Naive thymus-derived CD4-positive, alpha-beta T cell (primary cell): ENCODE measurements at regions not wholly inside any gene's neighbourhood (a gene's known extent, or its start where the extent isn't known, plus 50 kb on each side); places are given as distances from the start of the nearest gene placed in this dataset.
"Not testable (repeated sequence)": the region's sequence is repeated elsewhere in the genome, so short reads cannot be mapped to it uniquely, and the experiment has no call there.

Source experiments
- ATAC-seq: fragments of 150-1000 bp; cut with Tn5 transposase; 2 replicates; pipeline ENCODE4 v1.10.0; 2021; ENCODE audit warnings: mild to moderate bottlenecking, moderate library complexity
- CTCF ChIA-PET: fragments of 350-600 bp; sonication (Branson Sonifier 250); formaldehyde crosslinking; loops from one replicate; lab custom pipeline; 2021; ENCODE audit warnings: antibody characterized with exemption; lab: Charles Lee
- POLR2A ChIA-PET: fragments of 350-600 bp; sonication (Branson Sonifier 250); formaldehyde crosslinking; loops from one replicate; lab custom pipeline; 2021; ENCODE audit warnings: antibody characterized with exemption, inconsistent platforms; lab: Charles Lee
- DNase-seq, 9 donors: peaks; one replicate each; pipeline versions ENCODE4 v3.0.0 to v3.0.0-alpha.2; 2020 to 2022; ENCODE audit warnings: mixed read lengths in 1 of 9
- H3K27ac ChIP-seq: one replicate; pipeline ENCODE4 v1.7.0; 2013; ENCODE audit warnings: mild to moderate bottlenecking, low read depth, low read length, moderate library complexity
- H3K27me3 ChIP-seq, 2 donors: one replicate each; pipeline ENCODE4 v1.7.0; 2013; ENCODE audit warnings: low read length in 2 of 2, mild to moderate bottlenecking in 2 of 2, moderate library complexity in 2 of 2; ENCODE audit not compliant: control insufficient read depth in 2 of 2, insufficient read depth in 2 of 2
- H3K36me3 ChIP-seq, 3 experiments: 1 replicate in 2 of 3; 2 replicates in 1 of 3; pipeline ENCODE4 v1.7.0; 2013; ENCODE audit warnings: low read length in 3 of 3, mild to moderate bottlenecking in 3 of 3, moderate library complexity in 1 of 3; ENCODE audit not compliant: insufficient read depth in 3 of 3, control insufficient read depth in 2 of 3
- H3K4me1 ChIP-seq, 2 donors: one replicate each; pipeline ENCODE4 v1.7.0; 2013; ENCODE audit warnings: low read length in 2 of 2, mild to moderate bottlenecking in 2 of 2, moderate library complexity in 1 of 2; ENCODE audit not compliant: control insufficient read depth in 2 of 2, insufficient read depth in 2 of 2
- H3K4me3 ChIP-seq: 2 replicates; pipeline ENCODE4 v1.7.0; 2013; ENCODE audit warnings: mild to moderate bottlenecking, low read length
- H3K9me3 ChIP-seq, 3 experiments: 1 replicate in 2 of 3; 2 replicates in 1 of 3; pipeline ENCODE4 v1.7.0; 2013; ENCODE audit warnings: low read length in 3 of 3; ENCODE audit not compliant: control insufficient read depth in 2 of 3
- H3K27ac Mint-ChIP-seq, 9 donors: one replicate each; pipeline ENCODE4 v1.8.0; 2020 to 2022; ENCODE audit warnings: mixed read lengths in 9 of 9, mild to moderate bottlenecking in 8 of 9, moderate library complexity in 5 of 9, inconsistent platforms in 2 of 9
- H3K27me3 Mint-ChIP-seq, 5 donors: one replicate each; pipeline ENCODE4 v1.8.0; 2021 to 2022; ENCODE audit warnings: mixed read lengths in 5 of 5, mild to moderate bottlenecking in 1 of 5
- H3K36me3 Mint-ChIP-seq, 5 donors: one replicate each; pipeline ENCODE4 v1.8.0; 2020 to 2022; ENCODE audit warnings: mixed read lengths in 5 of 5, mild to moderate bottlenecking in 3 of 5, inconsistent platforms in 1 of 5
- H3K4me1 Mint-ChIP-seq, 7 donors: one replicate each; pipeline ENCODE4 v1.8.0; 2020 to 2022; ENCODE audit warnings: mixed read lengths in 7 of 7, mild to moderate bottlenecking in 3 of 7, inconsistent platforms in 1 of 7
- H3K4me3 Mint-ChIP-seq, 10 donors: one replicate each; pipeline ENCODE4 v1.8.0; 2020 to 2022; ENCODE audit warnings: mild to moderate bottlenecking in 10 of 10, mixed read lengths in 10 of 10, moderate library complexity in 6 of 10, inconsistent platforms in 2 of 10
- H3K9me3 Mint-ChIP-seq, 11 donors: one replicate each; pipeline ENCODE4 v1.8.0; 2020 to 2022; ENCODE audit warnings: mixed read lengths in 11 of 11, mild to moderate bottlenecking in 4 of 11, inconsistent platforms in 1 of 11, moderate library complexity in 1 of 11
- intact Hi-C, 2 donors: fragments of 100-400 bp; cut with micrococcal nuclease; formaldehyde crosslinking; loops; one replicate each; pipeline ENCODE4 v1.15.1; 2023

GRCh38 chr10:71099731-71100361, 112.5 kb upstream of the UNC5B start:
- no peaks in the 10 kb centered on the region for H3K27me3 ChIP-seq
- H3K4me1 Mint-ChIP-seq: peaks cover 0 to 2% (median 0%) of the 10 kb centered on the region in 7 donors
- H3K36me3 ChIP-seq: no peaks in the 10 kb centered on the region
- peaks cover 15 to 41% (median 26%) of the 10 kb centered on the region in 5 donors for H3K27me3 Mint-ChIP-seq
- peaks cover 0 to 1% (median 0%) of the 10 kb centered on the region in 11 donors for H3K9me3 Mint-ChIP-seq
- no peak overlapping the region for H3K27ac Mint-ChIP-seq
- ATAC-seq: no peak
- intact Hi-C loops: no loop called here
- H3K4me3 Mint-ChIP-seq: no peak overlapping the region
- no peaks in the 10 kb centered on the region for H3K9me3 ChIP-seq
- ChIA-PET CTCF (no interaction called here), POLR2A (no interaction called here)
- DNase-seq: no peak
- no peak overlapping the region for H3K4me3 ChIP-seq
- H3K36me3 Mint-ChIP-seq: no peaks in the 10 kb centered on the region
- no peak overlapping the region for H3K27ac ChIP-seq
- H3K4me1 ChIP-seq: no peaks in the 10 kb centered on the region

- no peak for DNase-seq
- ATAC-seq: no peak
- H3K27me3 ChIP-seq: no peaks in the 10 kb centered on the region
- Mint-ChIP-seq H3K4me1 (peaks cover 0 to 4% (median 0%) of the 10 kb centered on the region in 7 donors), H3K27me3 (peaks cover 5 to 27% (median 7%) of the 10 kb centered on the region in 5 donors), H3K4me3 (no peak overlapping the region), H3K27ac (no peak overlapping the region), H3K36me3 (peaks cover 0 to 4% (median 0%) of the 10 kb centered on the region in 5 donors), H3K9me3 (peaks cover 0 to 6% (median 0%) of the 10 kb centered on the region in 11 donors)
- POLR2A ChIA-PET: no interaction called here
- intact Hi-C loops: no loop called here
- H3K4me3 ChIP-seq: no peak overlapping the region
- CTCF ChIA-PET: no interaction called here
- H3K9me3 ChIP-seq: no peaks in the 10 kb centered on the region
- H3K27ac ChIP-seq: no peak overlapping the region
- H3K4me1 ChIP-seq: no peaks in the 10 kb centered on the region
- H3K36me3 ChIP-seq: no peaks in the 10 kb centered on the region
These were observed 108.4 kb upstream of the UNC5B start for GRCh38 chr10:71103961-71104360.

- CTCF ChIA-PET, POLR2A ChIA-PET, H3K4me1 ChIP-seq, H3K9me3 ChIP-seq, H3K27ac ChIP-seq, H3K36me3 ChIP-seq, H3K4me1 Mint-ChIP-seq, intact Hi-C loops, H3K9me3 Mint-ChIP-seq, H3K4me3 Mint-ChIP-seq, H3K27me3 ChIP-seq, H3K36me3 Mint-ChIP-seq, H3K4me3 ChIP-seq, DNase-seq, H3K27ac Mint-ChIP-seq: not testable (repeated sequence)
- H3K27me3 Mint-ChIP-seq: peaks cover 0 to 32% (median 11%) of the 10 kb centered on the region in 5 donors
- peak; percentile 16 for ATAC-seq
These were observed 106.2 kb upstream of the UNC5B start for GRCh38 chr10:71106151-71106550.

- H3K27me3 ChIP-seq, H3K4me3 ChIP-seq, H3K36me3 Mint-ChIP-seq, intact Hi-C loops, H3K9me3 ChIP-seq, H3K4me1 Mint-ChIP-seq, H3K27ac ChIP-seq, H3K36me3 ChIP-seq, H3K9me3 Mint-ChIP-seq, H3K4me1 ChIP-seq, POLR2A ChIA-PET, H3K27ac Mint-ChIP-seq, ATAC-seq, DNase-seq, H3K4me3 Mint-ChIP-seq: not testable (repeated sequence)
- CTCF ChIA-PET: interaction anchor here (0.6 kb wide), 1 partner anchor 142 kb away, joined by 3 read pairs; no protein-coding TSS in a partner anchor
- H3K27me3 Mint-ChIP-seq: peaks cover 5 to 34% (median 17%) of the 10 kb centered on the region in 5 donors
These were observed 105.3 kb upstream of the UNC5B start for GRCh38 chr10:71107117-71107516.

- H3K36me3 ChIP-seq, DNase-seq, POLR2A ChIA-PET, H3K27me3 ChIP-seq, H3K27ac ChIP-seq, intact Hi-C loops, H3K4me1 ChIP-seq, H3K9me3 ChIP-seq, H3K4me3 ChIP-seq, H3K27ac Mint-ChIP-seq, H3K4me3 Mint-ChIP-seq, H3K4me1 Mint-ChIP-seq, H3K36me3 Mint-ChIP-seq: not testable (repeated sequence)
- peaks cover 3 to 12% (median 6%) of the 10 kb centered on the region in 11 donors for H3K9me3 Mint-ChIP-seq
- CTCF ChIA-PET: interaction anchor here (1.1 kb wide), 1 partner anchor 39 kb away, joined by 3 read pairs; no protein-coding TSS in a partner anchor
- H3K27me3 Mint-ChIP-seq: peaks cover 9 to 38% (median 23%) of the 10 kb centered on the region in 5 donors
- ATAC-seq: peak; percentile 42
These were observed 104.3 kb upstream of the UNC5B start for GRCh38 chr10:71108042-71108441.

- H3K36me3 ChIP-seq: no peaks in the 10 kb centered on the region
- Mint-ChIP-seq H3K4me1 (no peaks in the 10 kb centered on the region), H3K27ac (no peak overlapping the region), H3K36me3 (peaks cover 0 to 17% (median 7%) of the 10 kb centered on the region in 5 donors), H3K27me3 (peaks cover 19 to 46% (median 31%) of the 10 kb centered on the region in 5 donors), H3K9me3 (peaks cover 17 to 51% (median 26%) of the 10 kb centered on the region in 11 donors), H3K4me3 (no peak overlapping the region)
- ATAC-seq (no peak), DNase-seq (no peak)
- no peaks in the 10 kb centered on the region for H3K27me3 ChIP-seq
- no peak overlapping the region for H3K4me3 ChIP-seq
- no peaks in the 10 kb centered on the region for H3K4me1 ChIP-seq
- intact Hi-C loops: no loop called here
- POLR2A ChIA-PET: no interaction called here
- CTCF ChIA-PET: no interaction called here
- no peak overlapping the region for H3K27ac ChIP-seq
- H3K9me3 ChIP-seq: peaks cover 0 to 16% (median 7%) of the 10 kb centered on the region in 3 experiments
These were observed 100.1 kb upstream of the UNC5B start for GRCh38 chr10:71112138-71112785.
